ENCODE measurements at regions not wholly inside any gene's neighbourhood (a gene's known extent, or its start where the extent isn't known, plus 50 kb on each side); places are given as distances from the start of the nearest gene placed in this dataset.

DNA sequence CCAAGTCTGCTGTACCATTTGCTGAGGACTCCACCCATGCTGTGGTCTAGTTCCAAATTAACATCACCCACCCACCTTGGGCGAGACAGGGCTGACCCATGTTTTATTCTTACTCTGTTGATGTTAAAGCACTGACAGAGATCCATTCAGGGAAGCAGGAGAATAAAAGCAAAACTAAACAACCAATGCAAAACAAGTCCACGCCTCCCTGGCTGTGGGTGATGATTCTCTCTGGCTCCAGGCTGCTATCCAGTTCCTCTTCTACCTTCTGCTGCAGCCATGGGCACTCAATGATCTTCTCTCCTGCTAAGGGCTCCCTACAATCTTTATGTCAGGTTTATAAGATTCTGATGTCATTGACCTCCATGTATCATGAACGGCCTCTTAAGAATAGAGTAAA is 786.6 kb upstream of the ID2 start:
- no peak for TF ChIP-seq EZH2 (IDR thresholded peaks at IDR 0.05; ENCODE audit: borderline replicate concordance, insufficient read depth, low read length, poor library complexity, severe bottlenecking)
- TF ChIP-seq, protein P1, sequence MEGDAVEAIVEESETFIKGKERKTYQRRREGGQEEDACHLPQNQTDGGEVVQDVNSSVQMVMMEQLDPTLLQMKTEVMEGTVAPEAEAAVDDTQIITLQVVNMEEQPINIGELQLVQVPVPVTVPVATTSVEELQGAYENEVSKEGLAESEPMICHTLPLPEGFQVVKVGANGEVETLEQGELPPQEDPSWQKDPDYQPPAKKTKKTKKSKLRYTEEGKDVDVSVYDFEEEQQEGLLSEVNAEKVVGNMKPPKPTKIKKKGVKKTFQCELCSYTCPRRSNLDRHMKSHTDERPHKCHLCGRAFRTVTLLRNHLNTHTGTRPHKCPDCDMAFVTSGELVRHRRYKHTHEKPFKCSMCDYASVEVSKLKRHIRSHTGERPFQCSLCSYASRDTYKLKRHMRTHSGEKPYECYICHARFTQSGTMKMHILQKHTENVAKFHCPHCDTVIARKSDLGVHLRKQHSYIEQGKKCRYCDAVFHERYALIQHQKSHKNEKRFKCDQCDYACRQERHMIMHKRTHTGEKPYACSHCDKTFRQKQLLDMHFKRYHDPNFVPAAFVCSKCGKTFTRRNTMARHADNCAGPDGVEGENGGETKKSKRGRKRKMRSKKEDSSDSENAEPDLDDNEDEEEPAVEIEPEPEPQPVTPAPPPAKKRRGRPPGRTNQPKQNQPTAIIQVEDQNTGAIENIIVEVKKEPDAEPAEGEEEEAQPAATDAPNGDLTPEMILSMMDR (IDR thresholded peaks at IDR 0.05; ENCODE audit: poor library complexity, severe bottlenecking), result no peak
- TF ChIP-seq POLR2AphosphoS5 (IDR thresholded peaks at IDR 0.05), result no peak

Data from neural cell (in vitro differentiated cells).